ENCODE measurements at regions not wholly inside any gene's neighbourhood (a gene's known extent, or its start where the extent isn't known, plus 50 kb on each side); places are given as distances from the start of the nearest gene placed in this dataset.

DNA sequence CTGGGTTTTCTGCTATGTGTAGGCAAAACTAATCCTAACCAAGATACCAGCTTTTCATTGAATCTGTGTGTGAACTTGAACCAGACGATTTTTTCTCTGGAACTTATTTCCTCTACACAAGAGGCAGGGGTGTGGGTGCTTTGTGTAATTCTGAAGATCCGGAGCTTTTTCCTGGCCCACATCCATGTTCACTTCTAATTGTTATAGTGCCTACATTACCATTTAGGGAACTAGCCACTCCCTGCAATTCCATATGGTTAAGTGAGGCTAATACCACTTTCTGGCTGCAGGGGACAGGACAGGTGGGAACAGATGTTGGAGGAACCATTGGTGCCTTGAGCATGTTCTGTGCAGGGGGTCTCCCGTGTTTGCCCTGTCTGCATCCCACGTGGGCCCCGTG is 83.4 kb upstream of the FMN2 start:
- TF ChIP-seq, protein P1, sequence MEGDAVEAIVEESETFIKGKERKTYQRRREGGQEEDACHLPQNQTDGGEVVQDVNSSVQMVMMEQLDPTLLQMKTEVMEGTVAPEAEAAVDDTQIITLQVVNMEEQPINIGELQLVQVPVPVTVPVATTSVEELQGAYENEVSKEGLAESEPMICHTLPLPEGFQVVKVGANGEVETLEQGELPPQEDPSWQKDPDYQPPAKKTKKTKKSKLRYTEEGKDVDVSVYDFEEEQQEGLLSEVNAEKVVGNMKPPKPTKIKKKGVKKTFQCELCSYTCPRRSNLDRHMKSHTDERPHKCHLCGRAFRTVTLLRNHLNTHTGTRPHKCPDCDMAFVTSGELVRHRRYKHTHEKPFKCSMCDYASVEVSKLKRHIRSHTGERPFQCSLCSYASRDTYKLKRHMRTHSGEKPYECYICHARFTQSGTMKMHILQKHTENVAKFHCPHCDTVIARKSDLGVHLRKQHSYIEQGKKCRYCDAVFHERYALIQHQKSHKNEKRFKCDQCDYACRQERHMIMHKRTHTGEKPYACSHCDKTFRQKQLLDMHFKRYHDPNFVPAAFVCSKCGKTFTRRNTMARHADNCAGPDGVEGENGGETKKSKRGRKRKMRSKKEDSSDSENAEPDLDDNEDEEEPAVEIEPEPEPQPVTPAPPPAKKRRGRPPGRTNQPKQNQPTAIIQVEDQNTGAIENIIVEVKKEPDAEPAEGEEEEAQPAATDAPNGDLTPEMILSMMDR (conservative IDR thresholded peaks at IDR 0.05; ENCODE audit: low read depth, low read length): no peak
- TF ChIP-seq EZH2phosphoT487 (IDR thresholded peaks at IDR 0.05; ENCODE audit: borderline replicate concordance, low read length): no peak

Measured in PC-3 (cell line).